WTC11 (cell line): ENCODE measurements at regions not wholly inside any gene's neighbourhood (a gene's known extent, or its start where the extent isn't known, plus 50 kb on each side); places are given as distances from the start of the nearest gene placed in this dataset.

Experiments
- ATAC-seq: fragments of 200-7000 bp; cut with Tn5 transposase; 2 replicates; pipeline ENCODE4 v1.10.0; 2021; ENCODE audit warnings: mild to moderate bottlenecking, moderate library complexity
- CTCF ChIA-PET: fragments of 300-600 bp; sonication (Branson Sonifier 250); formaldehyde crosslinking; loops from one replicate; lab custom pipeline; 2021; ENCODE audit warnings: antibody characterized with exemption; lab: Charles Lee
- POLR2A ChIA-PET: fragments of 350-600 bp; sonication (Branson Sonifier 250); formaldehyde crosslinking; loops from one replicate; lab custom pipeline; 2021; ENCODE audit warnings: antibody characterized with exemption; lab: Charles Lee
- DNase-seq: peaks from one replicate; pipeline ENCODE4 v3.0.0; 2021; ENCODE audit warnings: low spot score
- H3K27ac Mint-ChIP-seq: 2 replicates; pipeline ENCODE4 v1.8.0; 2021; ENCODE audit warnings: mixed read lengths
- H3K27me3 Mint-ChIP-seq: 2 replicates; pipeline ENCODE4 v1.8.0; 2021; ENCODE audit warnings: low read depth, mild to moderate bottlenecking, moderate library complexity, mixed read lengths
- H3K36me3 Mint-ChIP-seq: 2 replicates; pipeline ENCODE4 v1.8.0; 2021; ENCODE audit warnings: mixed read lengths
- H3K4me1 Mint-ChIP-seq: 2 replicates; pipeline ENCODE4 v1.8.0; 2022; ENCODE audit warnings: mixed read lengths
- H3K4me3 Mint-ChIP-seq: 2 replicates; pipeline ENCODE4 v1.8.0; 2021; ENCODE audit warnings: mild to moderate bottlenecking, moderate library complexity, mixed read lengths
- H3K9me3 Mint-ChIP-seq: 2 replicates; pipeline ENCODE4 v1.8.0; 2021; ENCODE audit warnings: mixed read lengths
- AR ChIP-seq: fragments of 250-450 bp; sonication (Bioruptor Pico); IDR thresholded peaks from 2 replicates; pipeline ENCODE4 v1.9.0; 2021; ENCODE audit warnings: mild to moderate bottlenecking
- ATF6 ChIP-seq: sonication (generic); formaldehyde crosslinking; IDR thresholded peaks from 2 replicates; pipeline ENCODE4 v1.8.1; 2023; ENCODE audit warnings: mild to moderate bottlenecking, missing genetic modification reagents
- ELF4 ChIP-seq: sonication (generic); formaldehyde crosslinking; IDR thresholded peaks from 2 replicates; pipeline ENCODE4 v1.8.1; 2022; ENCODE audit warnings: low read depth, mild to moderate bottlenecking, moderate library complexity, missing genetic modification reagents
- IRF1 ChIP-seq: sonication (generic); formaldehyde crosslinking; IDR thresholded peaks from 2 replicates; pipeline ENCODE4 v1.8.0; 2023; ENCODE audit warnings: missing genetic modification reagents
- JUN ChIP-seq: sonication (generic); formaldehyde crosslinking; IDR thresholded peaks from 2 replicates; pipeline ENCODE4 v1.8.0; 2023; ENCODE audit warnings: mild to moderate bottlenecking, missing genetic modification reagents
- NR1H2 ChIP-seq: sonication (generic); formaldehyde crosslinking; IDR thresholded peaks from 2 replicates; pipeline ENCODE4 v1.9.0; 2021; ENCODE audit warnings: mild to moderate bottlenecking, moderate library complexity, missing genetic modification reagents
- OVOL2 ChIP-seq: fragments of 250-450 bp; sonication (Bioruptor Pico); IDR thresholded peaks from 2 replicates; pipeline ENCODE4 v1.9.0; 2021; ENCODE audit warnings: mild to moderate bottlenecking, borderline replicate concordance
- PRDM15 ChIP-seq: sonication (generic); formaldehyde crosslinking; IDR thresholded peaks from 2 replicates; pipeline ENCODE4 v1.8.0; 2022; ENCODE audit warnings: missing genetic modification reagents
- PREB ChIP-seq: sonication (generic); formaldehyde crosslinking; IDR thresholded peaks from 2 replicates; pipeline ENCODE4 v1.8.1; 2022; ENCODE audit warnings: mild to moderate bottlenecking, missing genetic modification reagents, moderate library complexity, borderline replicate concordance
- TEAD1 ChIP-seq: sonication (generic); formaldehyde crosslinking; IDR thresholded peaks from 2 replicates; pipeline ENCODE4 v1.8.0; 2022; ENCODE audit warnings: mild to moderate bottlenecking, missing genetic modification reagents
- ZNF219 ChIP-seq: sonication (generic); formaldehyde crosslinking; IDR thresholded peaks from 2 replicates; pipeline ENCODE4 v1.8.0; 2023; ENCODE audit warnings: missing genetic modification reagents, mild to moderate bottlenecking, borderline replicate concordance

- peaks cover 28% of the 10 kb centered on the region for H3K4me1 Mint-ChIP-seq
- TF ChIP-seq OVOL2 (CRISPR knock-in tag) (no peak), TEAD1 (no peak), ATF6 (CRISPR knock-in tag) (no peak), IRF1 (CRISPR knock-in tag) (no peak), PRDM15 (CRISPR knock-in tag) (no peak)
- TF ChIP-seq, all 79 proteins: peak for 0
- H3K27me3 Mint-ChIP-seq, result peaks cover 3% of the 10 kb centered on the region
- H3K36me3 Mint-ChIP-seq, result peaks cover 15% of the 10 kb centered on the region
- H3K4me3 Mint-ChIP-seq, result no peak overlapping the region
- ChIA-PET POLR2A (no interaction called here), CTCF (no interaction called here)
- DNase-seq (no peak), ATAC-seq (peak; percentile 33; the same call in 1 of the 2 replicates)
- peaks cover 17% of the 10 kb centered on the region for H3K9me3 Mint-ChIP-seq
- no peak overlapping the region for H3K27ac Mint-ChIP-seq
Observed at GRCh38 chr5:56608217-56608925, 207.0 kb upstream of the MAP3K1 start.

GRCh38 chr5:56607551-56607950 lies 207.8 kb upstream of the MAP3K1 start:
- peaks cover 28% of the 10 kb centered on the region for H3K4me1 Mint-ChIP-seq
- no peak for DNase-seq
- H3K36me3 Mint-ChIP-seq, result peaks cover 15% of the 10 kb centered on the region
- peaks cover 3% of the 10 kb centered on the region for H3K27me3 Mint-ChIP-seq
- CTCF ChIA-PET, result no interaction called here
- POLR2A ChIA-PET, result no interaction called here
- TF ChIP-seq ELF4 (CRISPR knock-in tag) (no peak), NR1H2 (CRISPR knock-in tag) (no peak), ZNF219 (no peak), AR (CRISPR knock-in tag) (no peak), PREB (CRISPR knock-in tag) (no peak), JUN (CRISPR knock-in tag) (no peak)
- H3K4me3 Mint-ChIP-seq, result no peak overlapping the region
- ATAC-seq, result peak; percentile 68
- H3K9me3 Mint-ChIP-seq, result peaks cover 17% of the 10 kb centered on the region
- H3K27ac Mint-ChIP-seq, result peak overlapping the region; percentile 17; the same call in 1 of the 2 replicates
